Heart left ventricle (tissue), 13 donors: ENCODE measurements at regions not wholly inside any gene's neighbourhood (a gene's known extent, or its start where the extent isn't known, plus 50 kb on each side); places are given as distances from the start of the nearest gene placed in this dataset.

Experiments used
- CTCF ChIP-seq, 12 donors: fragments of 200-600 bp; sonication (generic) in 4 of 12; IDR thresholded peaks; one replicate each; pipeline versions ENCODE4 v1.5.0 to v1.8.0; 2018 to 2022; ENCODE audit warnings: antibody characterized with exemption in 12 of 12, mild to moderate bottlenecking in 5 of 12
- POLR2A ChIP-seq, 2 donors: fragments of 450-650 bp; IDR thresholded peaks; one replicate each; pipeline ENCODE4 v1.6.1; 2017; ENCODE audit warnings: antibody characterized with exemption in 2 of 2, mild to moderate bottlenecking in 2 of 2, moderate library complexity in 2 of 2
- donor health status: ischemic (EF 13 %, LVEDD 7.1; RV severe dilation, severe dysfunction).
- donor health status: DM: no; HTN: yes; CAD: no.
- donor health status: DM: no; HTN: no; CAD: no.
- donor health status: ischemic (EF 25% LVEDD 6.9; RV normal size, moderate dysfunction).
- donor health status: ischemic (EF 25% LVEDD 5.7; RV mildly dilated, moderate dysfunction).
- donor health status: ischemic (EF 35%, LVEDD 5.7; RV mildly dilated, moderate dysfunction).
- donor health status: nonischemic (EF 11% LVEDD 7.7; RV severe dilation, severe dysfunction).
- donor health status: DM: yes; HTN: yes; CAD: no.
- donor health status: PGD.
- donor health status: ischemic (EF 29% LVEDD 5.4; RV normal size, mild dysfunction).
- donor health status: nonischemic (EF 23%, LVEDD 6.1; RV moderate dilation, normal function).

DNA sequence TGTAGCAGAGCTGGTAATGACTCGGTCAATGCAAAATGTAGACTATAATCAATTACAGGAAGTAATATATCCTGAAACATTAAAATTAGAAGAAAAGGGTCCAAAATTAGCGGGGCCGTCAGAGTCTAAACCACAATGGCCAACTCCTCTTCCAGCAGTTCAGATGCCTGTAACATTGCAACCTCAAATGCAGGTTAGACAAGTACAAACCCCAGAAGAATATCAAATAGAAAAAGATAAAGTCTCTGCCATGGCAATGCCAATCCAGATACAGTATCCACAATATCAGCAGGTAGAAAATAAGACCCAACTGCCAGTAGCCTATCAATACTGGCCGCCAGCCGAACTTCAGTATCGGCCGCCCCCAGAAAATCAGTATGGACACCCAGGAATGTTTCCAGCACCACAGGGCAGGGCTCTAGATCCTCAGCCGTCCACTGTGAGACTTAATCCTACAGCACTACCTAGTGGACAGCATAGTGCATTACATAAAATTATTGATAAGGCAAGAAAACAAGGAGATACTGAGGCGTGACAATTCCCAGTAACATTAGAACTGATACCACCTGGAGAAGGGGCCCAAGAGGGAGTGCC, 158.4 kb downstream of the GPX5 start:
- TF ChIP-seq CTCF (IDR thresholded peaks at IDR 0.05), result peak in 11 of 12 donors; percentile 27 to 54 (median 39)
- no peak for TF ChIP-seq POLR2A (IDR thresholded peaks at IDR 0.05)
